ENCODE measurements at regions not wholly inside any gene's neighbourhood (a gene's known extent, or its start where the extent isn't known, plus 50 kb on each side); places are given as distances from the start of the nearest gene placed in this dataset.

- TF ChIP-seq REST (IDR thresholded peaks at IDR 0.05; ENCODE audit: borderline replicate concordance) (no peak), CTCF (IDR thresholded peaks at IDR 0.05; ENCODE audit: poor library complexity, severe bottlenecking) (no peak), RAD21 (conservative IDR thresholded peaks at IDR 0.05) (no peak), POLR2AphosphoS5 (IDR thresholded peaks at IDR 0.05) (no peak), TAF1 (IDR thresholded peaks at IDR 0.05; ENCODE audit: low read depth) (no peak)
Observed at GRCh38 chr3:177385831-177386301, 188.6 kb upstream of the TBL1XR1 start.

Measured in neural cell (in vitro differentiated cells).